ENCODE measurements at regions not wholly inside any gene's neighbourhood (a gene's known extent, or its start where the extent isn't known, plus 50 kb on each side); places are given as distances from the start of the nearest gene placed in this dataset.
"Not testable (repeated sequence)": the region's sequence is repeated elsewhere in the genome, so short reads cannot be mapped to it uniquely, and the experiment has no call there.

- not testable (repeated sequence) for TF ChIP-seq EZH2 (conservative IDR thresholded peaks at IDR 0.05; ENCODE audit: low read depth, low read length); SIN3B (IDR thresholded peaks at IDR 0.05; ENCODE audit: low read length); RBM22 (optimal IDR thresholded peaks at IDR 0.05; ENCODE audit: low read length); ZNF10 (CRISPR knock-in tag; IDR thresholded peaks at IDR 0.05; ENCODE audit: borderline replicate concordance, low read depth); ZNF274 (CRISPR knock-in tag; IDR thresholded peaks at IDR 0.05); BHLHE40 (IDR thresholded peaks at IDR 0.05; ENCODE audit: low read length); SNRNP70 (IDR thresholded peaks at IDR 0.05; ENCODE audit: low read depth, low read length); SUZ12 (IDR thresholded peaks at IDR 0.05; ENCODE audit: low read depth, low read length); ZNF30 (CRISPR knock-in tag; IDR thresholded peaks at IDR 0.05); RCOR2 (CRISPR knock-in tag; IDR thresholded peaks at IDR 0.05)
- TF ChIP-seq, protein P1, sequence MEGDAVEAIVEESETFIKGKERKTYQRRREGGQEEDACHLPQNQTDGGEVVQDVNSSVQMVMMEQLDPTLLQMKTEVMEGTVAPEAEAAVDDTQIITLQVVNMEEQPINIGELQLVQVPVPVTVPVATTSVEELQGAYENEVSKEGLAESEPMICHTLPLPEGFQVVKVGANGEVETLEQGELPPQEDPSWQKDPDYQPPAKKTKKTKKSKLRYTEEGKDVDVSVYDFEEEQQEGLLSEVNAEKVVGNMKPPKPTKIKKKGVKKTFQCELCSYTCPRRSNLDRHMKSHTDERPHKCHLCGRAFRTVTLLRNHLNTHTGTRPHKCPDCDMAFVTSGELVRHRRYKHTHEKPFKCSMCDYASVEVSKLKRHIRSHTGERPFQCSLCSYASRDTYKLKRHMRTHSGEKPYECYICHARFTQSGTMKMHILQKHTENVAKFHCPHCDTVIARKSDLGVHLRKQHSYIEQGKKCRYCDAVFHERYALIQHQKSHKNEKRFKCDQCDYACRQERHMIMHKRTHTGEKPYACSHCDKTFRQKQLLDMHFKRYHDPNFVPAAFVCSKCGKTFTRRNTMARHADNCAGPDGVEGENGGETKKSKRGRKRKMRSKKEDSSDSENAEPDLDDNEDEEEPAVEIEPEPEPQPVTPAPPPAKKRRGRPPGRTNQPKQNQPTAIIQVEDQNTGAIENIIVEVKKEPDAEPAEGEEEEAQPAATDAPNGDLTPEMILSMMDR (CRISPR knock-in tag; IDR thresholded peaks at IDR 0.05), result not testable (repeated sequence)
These were observed 723.6 kb upstream of the CDH18 start for GRCh38 chr5:20711520-20712155.
